Keratinocyte (primary cell): ENCODE measurements at regions not wholly inside any gene's neighbourhood (a gene's known extent, or its start where the extent isn't known, plus 50 kb on each side); places are given as distances from the start of the nearest gene placed in this dataset.

ENCODE experiments used
- DNase-seq: peaks from one replicate; pipeline ENCODE4 v3.0.0-alpha.2; 2011; ENCODE audit warnings: low read depth, missing footprints, low spot score
- FAIRE-seq: peaks from 2 replicates; lab custom pipeline; 2011; peaks lifted over from hg19 to GRCh38; lab: Jason Lieb, UNC
- H2AFZ ChIP-seq: 2 replicates; pipeline ENCODE4 v1.6.0; 2012; ENCODE audit warnings: low read length, control low read depth, inconsistent platforms; ENCODE audit not compliant: control insufficient read depth
- H3K27ac ChIP-seq: 2 replicates; pipeline ENCODE4 v1.5.1; 2011; ENCODE audit warnings: low read length; ENCODE audit not compliant: control insufficient read depth, insufficient read depth
- H3K27me3 ChIP-seq: 3 replicates; pipeline ENCODE4 v1.6.0; 2011; ENCODE audit warnings: low read length; ENCODE audit not compliant: control insufficient read depth, insufficient read depth; ENCODE audit errors: extremely low read depth
- H3K36me3 ChIP-seq, 2 experiments: 2 replicates in 1 of 2; 3 replicates in 1 of 2; pipeline ENCODE4 v1.5.1; 2011; ENCODE audit warnings: low read length in 2 of 2, mild to moderate bottlenecking in 1 of 2; ENCODE audit not compliant: control insufficient read depth in 2 of 2, insufficient read depth in 2 of 2; ENCODE audit errors: extremely low read depth in 1 of 2
- H3K4me1 ChIP-seq: 3 replicates; pipeline ENCODE4 v1.5.1; 2011; ENCODE audit warnings: low read length; ENCODE audit not compliant: control insufficient read depth, insufficient read depth; ENCODE audit errors: extremely low read depth
- H3K4me2 ChIP-seq: 3 replicates; pipeline ENCODE4 v1.6.0; 2011; ENCODE audit warnings: low read depth, low read length; ENCODE audit not compliant: control insufficient read depth, insufficient read depth; ENCODE audit errors: extremely low read depth
- H3K4me3 ChIP-seq, 3 experiments: fragments of 200-600 bp in 1 of 3; sonication (generic) in 1 of 3; 2 replicates in 2 of 3; 3 replicates in 1 of 3; pipeline ENCODE4 v1.5.1; 2011 to 2016; ENCODE audit warnings: low read length in 3 of 3, mild to moderate bottlenecking in 3 of 3, control low read depth in 2 of 3, inconsistent platforms in 1 of 3, low read depth in 1 of 3, mixed read lengths in 1 of 3, mixed run types in 1 of 3, moderate library complexity in 1 of 3; ENCODE audit not compliant: control insufficient read depth in 2 of 3, insufficient read depth in 2 of 3; ENCODE audit errors: extremely low read depth in 1 of 3
- H3K79me2 ChIP-seq: 2 replicates; pipeline ENCODE4 v1.6.0; 2012; ENCODE audit warnings: low read length; ENCODE audit not compliant: control insufficient read depth, insufficient read depth
- H3K9ac ChIP-seq: 3 replicates; pipeline ENCODE4 v1.6.0; 2011; ENCODE audit warnings: low read length; ENCODE audit not compliant: control insufficient read depth, insufficient read depth; ENCODE audit errors: extremely low read depth
- H3K9me1 ChIP-seq: 3 replicates; pipeline ENCODE4 v1.6.0; 2011; ENCODE audit warnings: low read length; ENCODE audit not compliant: control insufficient read depth, insufficient read depth; ENCODE audit errors: extremely low read depth
- H3K9me3 ChIP-seq: 2 replicates; pipeline ENCODE4 v1.5.1; 2012; ENCODE audit warnings: low read depth, low read length; ENCODE audit not compliant: control insufficient read depth
- H4K20me1 ChIP-seq: 3 replicates; pipeline ENCODE4 v1.6.0; 2011; ENCODE audit warnings: low read length; ENCODE audit not compliant: control insufficient read depth, insufficient read depth; ENCODE audit errors: extremely low read depth
- EZH2 ChIP-seq: IDR thresholded peaks from one replicate; pipeline ENCODE4 v1.6.1; 2012; ENCODE audit warnings: inconsistent platforms, mild to moderate bottlenecking, low read length, moderate library complexity
- dilution Hi-C: fragments of 300-500 bp; cut with MboI; formaldehyde crosslinking; loops from one replicate; pipeline ENCODE4 v1.7.0; 2020; ENCODE audit warnings: low sequenced_read_pairs; ENCODE audit not compliant: extremely low pct_ligation_motif_present
- TF ChIP-seq, protein P1 (sequence below), 3 experiments: IDR thresholded peaks in 1 of 3; conservative IDR thresholded peaks in 1 of 3; optimal IDR thresholded peaks in 1 of 3; 2 replicates in 2 of 3; 3 replicates in 1 of 3; pipeline versions ENCODE3 to v1.5.1; 2011; ENCODE audit warnings: low read length in 3 of 3, mild to moderate bottlenecking in 3 of 3, moderate library complexity in 2 of 3, control low read depth in 1 of 3, inconsistent platforms in 1 of 3; ENCODE audit not compliant: insufficient read depth in 2 of 3; ENCODE audit errors: extremely low read depth in 1 of 3

DNA sequence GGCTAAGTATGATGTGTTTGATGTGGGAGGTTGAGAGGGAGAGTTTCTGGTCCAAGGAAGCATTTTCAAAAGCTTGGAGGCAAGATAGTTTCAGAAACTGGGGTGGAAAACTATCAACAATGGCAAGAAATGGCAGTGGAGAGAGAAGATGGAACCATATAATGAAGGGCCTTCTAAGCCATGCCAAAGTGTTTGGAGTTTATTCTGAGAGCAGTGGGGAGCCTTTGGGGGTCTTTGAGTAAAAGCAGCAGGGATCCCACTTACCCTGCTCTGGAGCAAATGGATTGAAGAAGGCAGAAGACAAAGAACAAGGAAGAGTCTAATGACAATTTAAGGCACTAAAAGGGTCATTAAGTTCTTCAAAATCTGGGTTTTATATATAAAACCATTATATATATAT lies 538.9 kb downstream of the UTRN start:
- no peak for TF ChIP-seq EZH2
- TF ChIP-seq, protein P1, sequence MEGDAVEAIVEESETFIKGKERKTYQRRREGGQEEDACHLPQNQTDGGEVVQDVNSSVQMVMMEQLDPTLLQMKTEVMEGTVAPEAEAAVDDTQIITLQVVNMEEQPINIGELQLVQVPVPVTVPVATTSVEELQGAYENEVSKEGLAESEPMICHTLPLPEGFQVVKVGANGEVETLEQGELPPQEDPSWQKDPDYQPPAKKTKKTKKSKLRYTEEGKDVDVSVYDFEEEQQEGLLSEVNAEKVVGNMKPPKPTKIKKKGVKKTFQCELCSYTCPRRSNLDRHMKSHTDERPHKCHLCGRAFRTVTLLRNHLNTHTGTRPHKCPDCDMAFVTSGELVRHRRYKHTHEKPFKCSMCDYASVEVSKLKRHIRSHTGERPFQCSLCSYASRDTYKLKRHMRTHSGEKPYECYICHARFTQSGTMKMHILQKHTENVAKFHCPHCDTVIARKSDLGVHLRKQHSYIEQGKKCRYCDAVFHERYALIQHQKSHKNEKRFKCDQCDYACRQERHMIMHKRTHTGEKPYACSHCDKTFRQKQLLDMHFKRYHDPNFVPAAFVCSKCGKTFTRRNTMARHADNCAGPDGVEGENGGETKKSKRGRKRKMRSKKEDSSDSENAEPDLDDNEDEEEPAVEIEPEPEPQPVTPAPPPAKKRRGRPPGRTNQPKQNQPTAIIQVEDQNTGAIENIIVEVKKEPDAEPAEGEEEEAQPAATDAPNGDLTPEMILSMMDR (optimal IDR thresholded peaks at IDR 0.05 in 1 of 3, IDR thresholded peaks at IDR 0.05 in 1 of 3, conservative IDR thresholded peaks at IDR 0.05 in 1 of 3; ENCODE audit: extremely low read depth in 1 of 3, insufficient read depth in 2 of 3, low read length in 3 of 3), result no peak
- H3K79me2 ChIP-seq, result no peaks in the 10 kb centered on the region
- no peak overlapping the region for H3K27ac ChIP-seq
- no peaks in the 10 kb centered on the region for H3K36me3 ChIP-seq
- H3K9me3 ChIP-seq, result no peaks in the 10 kb centered on the region
- H3K4me3 ChIP-seq, result no peak overlapping the region
- H3K4me1 ChIP-seq, result no peaks in the 10 kb centered on the region
- no peak for DNase-seq
- H3K27me3 ChIP-seq, result no peaks in the 10 kb centered on the region
- H3K4me2 ChIP-seq, result no peak overlapping the region
- no peaks in the 10 kb centered on the region for H4K20me1 ChIP-seq
- dilution Hi-C loops, result no loop called here
- no peak for FAIRE-seq
- no peaks in the 10 kb centered on the region for H3K9me1 ChIP-seq
- H2AFZ ChIP-seq, result no peak overlapping the region
- no peak overlapping the region for H3K9ac ChIP-seq

DNA sequence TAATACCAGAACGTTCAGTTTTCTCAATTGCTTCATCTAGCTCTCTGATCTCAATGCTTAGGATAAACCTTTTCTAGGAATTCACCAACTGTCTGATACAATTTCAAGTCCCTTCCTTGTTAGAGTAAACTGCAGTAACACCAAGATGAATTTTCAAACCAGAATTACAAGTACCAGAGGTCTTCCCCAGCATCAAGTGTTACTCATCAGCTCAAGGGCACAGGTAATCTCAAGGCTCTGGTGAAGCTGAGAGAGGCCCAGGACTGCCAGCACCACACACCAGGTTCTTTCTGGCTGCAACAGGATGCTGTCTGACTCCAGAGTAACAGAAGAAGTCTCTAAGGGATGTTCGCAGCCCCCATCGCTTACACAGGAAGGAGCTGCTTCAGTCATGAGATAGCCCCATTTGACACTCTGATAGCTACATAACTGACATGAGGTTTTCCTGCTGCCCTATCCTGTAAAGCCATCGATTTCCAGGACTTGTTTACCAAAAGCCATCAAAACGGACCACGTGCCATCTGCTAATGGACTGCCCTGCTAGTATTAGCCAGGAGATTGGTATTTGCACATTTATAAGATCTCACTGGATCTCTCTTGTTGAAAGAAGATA lies 549.4 kb downstream of the UTRN start:
- Histone ChIP-seq H3K9me1 (no peaks in the 10 kb centered on the region), H2AFZ (no peak overlapping the region), H3K4me3 (no peak overlapping the region), H3K36me3 (peaks cover 3 to 5% of the 10 kb centered on the region in 2 experiments), H3K79me2 (no peaks in the 10 kb centered on the region), H3K27me3 (no peaks in the 10 kb centered on the region), H3K4me2 (no peak overlapping the region), H3K9me3 (no peaks in the 10 kb centered on the region), H3K27ac (no peak overlapping the region), H3K4me1 (no peaks in the 10 kb centered on the region), H3K9ac (no peak overlapping the region), H4K20me1 (no peaks in the 10 kb centered on the region)
- DNase-seq (no peak), FAIRE-seq (no peak)
- TF ChIP-seq, protein P1 (optimal IDR thresholded peaks at IDR 0.05 in 1 of 3, IDR thresholded peaks at IDR 0.05 in 1 of 3, conservative IDR thresholded peaks at IDR 0.05 in 1 of 3; ENCODE audit: extremely low read depth in 1 of 3, insufficient read depth in 2 of 3, low read length in 3 of 3), result no peak
- TF ChIP-seq EZH2, result no peak
- dilution Hi-C loops, result no loop called here
